GM18517 (cell line): ENCODE measurements at regions not wholly inside any gene's neighbourhood (a gene's known extent, or its start where the extent isn't known, plus 50 kb on each side); places are given as distances from the start of the nearest gene placed in this dataset.

Experiments
- ATAC-seq: cut with Tn5 transposase; IDR thresholded peaks from one replicate; pipeline ENCODE4 v1.9.1; 2021; ENCODE audit warnings: mild to moderate bottlenecking, moderate library complexity; ENCODE audit not compliant: unreplicated experiment

DNA sequence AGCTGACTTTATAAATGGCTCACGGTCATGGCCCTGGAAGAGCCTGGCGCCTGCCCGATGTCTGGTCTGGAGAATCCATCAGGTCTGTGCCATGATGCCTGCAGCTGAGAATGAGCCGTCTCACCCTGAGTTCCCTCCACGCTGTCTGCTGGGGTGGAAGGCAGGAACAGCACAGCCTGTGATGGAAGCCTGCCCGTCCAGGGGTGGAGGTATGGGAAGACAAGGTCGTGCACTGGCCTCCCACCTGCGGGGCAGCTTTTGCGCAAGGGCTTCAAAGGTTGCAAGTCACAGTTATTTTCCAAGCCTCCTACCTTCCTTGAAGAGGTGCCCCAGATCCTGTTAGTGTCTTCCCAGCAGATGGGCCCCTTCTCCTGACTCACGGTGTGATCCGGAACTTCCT lies 275.5 kb downstream of the FAM43A start:
- no peak for ATAC-seq

GRCh38 chr3:194961571-194961970 lies 275.9 kb downstream of the FAM43A start:
- ATAC-seq = no peak

DNA sequence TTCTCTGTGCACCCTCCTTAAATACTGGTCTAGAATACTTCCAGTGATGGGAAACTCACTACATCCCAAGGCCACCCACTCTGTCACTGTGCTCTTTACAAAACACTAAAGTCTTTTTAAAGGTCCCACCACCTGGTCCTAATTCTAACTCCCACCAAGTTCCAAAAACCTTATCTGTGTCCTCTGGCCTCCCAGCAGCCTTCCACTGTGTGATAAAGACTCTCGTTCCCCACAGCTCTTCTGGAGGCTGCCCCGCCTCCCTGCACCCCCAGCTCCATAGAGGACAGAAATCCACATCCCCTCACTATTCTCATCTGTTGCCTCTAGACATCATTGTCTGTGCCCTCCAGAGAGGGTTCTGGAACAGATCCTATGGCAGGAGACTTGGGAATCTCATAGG lies 276.4 kb downstream of the FAM43A start:
- ATAC-seq = no peak

GRCh38 chr3:194964809-194965208 lies 279.1 kb downstream of the FAM43A start:
- no peak for ATAC-seq

- no peak for ATAC-seq
These were observed 281.8 kb downstream of the FAM43A start for GRCh38 chr3:194967151-194968117.

DNA sequence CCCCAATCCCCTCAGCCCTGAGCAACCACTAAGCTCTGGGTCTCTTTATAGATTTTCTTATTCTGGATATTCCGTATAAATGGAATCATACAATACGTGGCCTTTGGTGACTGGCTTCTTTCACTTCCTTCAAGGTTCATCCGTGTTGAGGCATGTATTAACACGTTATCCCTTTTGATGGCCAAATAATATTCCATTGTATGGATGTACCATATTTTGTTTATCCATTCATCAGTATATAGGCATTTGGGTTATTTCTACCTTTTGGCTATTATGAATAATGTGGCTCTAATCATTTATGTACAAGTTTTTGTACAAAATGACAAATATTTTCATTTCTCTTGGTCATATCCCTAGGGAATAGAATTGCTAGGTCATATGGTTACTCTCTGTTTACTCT lies 284.4 kb downstream of the FAM43A start:
- ATAC-seq = no peak

GRCh38 chr3:194971009-194971408 lies 285.3 kb downstream of the FAM43A start:
- ATAC-seq = no peak

GRCh38 chr3:194971965-194972364 lies 286.3 kb downstream of the FAM43A start:
- ATAC-seq = no peak

DNA sequence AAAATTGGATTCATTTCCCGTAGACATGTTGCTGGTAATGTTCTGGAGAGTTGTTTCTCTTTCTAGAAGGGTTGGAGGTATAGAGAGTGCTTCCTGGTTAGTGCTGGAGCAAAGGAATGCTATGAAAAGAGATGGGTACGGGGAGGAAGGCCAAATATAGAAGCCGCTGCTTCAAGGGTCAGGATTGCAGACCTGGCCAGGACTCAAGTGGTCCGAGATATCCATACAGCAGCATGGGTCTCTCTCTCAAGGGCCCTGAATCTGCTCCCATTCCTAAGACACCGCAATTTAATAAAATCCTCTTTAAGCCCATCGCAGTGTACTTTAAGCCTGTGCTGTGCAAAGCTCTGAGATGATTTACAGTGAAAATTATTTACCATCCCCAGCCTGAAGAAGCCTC lies 287.0 kb downstream of the FAM43A start:
- ATAC-seq = no peak

DNA sequence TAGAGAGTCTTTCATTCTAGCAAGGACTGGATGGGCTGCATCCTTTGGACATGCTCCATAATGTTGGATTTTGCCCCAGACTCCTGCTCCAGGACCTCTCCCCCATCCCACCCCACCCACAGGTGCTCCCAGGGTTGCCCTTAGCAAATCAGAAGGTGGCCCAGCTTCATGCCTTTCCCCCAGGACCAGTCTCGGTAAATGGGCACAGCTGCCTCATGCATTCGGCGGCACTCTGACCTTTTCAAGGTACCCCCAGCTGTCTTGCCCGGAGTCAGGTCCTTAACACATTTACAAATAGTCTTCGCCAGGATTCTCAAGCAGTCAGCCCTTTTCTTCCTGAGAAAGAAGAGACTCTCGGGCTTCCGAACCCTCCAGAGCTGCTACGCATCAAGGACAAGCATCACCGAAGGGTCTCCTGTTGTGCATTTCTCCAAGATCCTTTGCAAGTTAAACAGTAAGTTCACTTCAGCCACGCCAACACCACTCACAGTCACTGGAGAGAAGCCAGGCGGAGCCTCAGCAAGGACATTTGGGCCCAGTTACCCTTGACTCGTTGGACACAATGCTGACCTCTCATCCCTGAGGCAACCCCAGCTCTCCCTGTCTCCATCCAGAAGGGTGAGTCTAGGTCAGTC lies 287.8 kb downstream of the FAM43A start:
- no peak for ATAC-seq

GRCh38 chr3:194974468-194975135 lies 288.9 kb downstream of the FAM43A start:
- ATAC-seq = no peak

DNA sequence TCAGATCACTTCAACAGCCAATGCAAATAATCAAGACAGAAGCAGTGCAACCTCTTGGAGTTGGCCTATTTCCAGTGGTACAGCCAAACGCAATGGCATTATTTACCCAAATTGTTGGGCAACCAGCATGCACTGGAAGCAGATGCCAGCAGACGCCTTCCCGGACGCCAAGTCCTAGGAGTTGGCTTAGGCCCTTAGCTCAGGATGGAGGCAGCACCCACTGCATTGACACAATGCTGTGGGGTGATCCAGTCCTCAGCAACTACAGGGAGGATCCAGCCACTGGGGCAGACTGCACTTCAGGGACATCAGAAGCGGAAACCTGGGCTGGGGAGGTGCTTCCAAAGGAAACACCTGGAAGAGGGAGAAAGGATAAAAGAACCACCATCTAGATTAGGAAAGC lies 290.4 kb downstream of the FAM43A start:
- no peak for ATAC-seq

DNA sequence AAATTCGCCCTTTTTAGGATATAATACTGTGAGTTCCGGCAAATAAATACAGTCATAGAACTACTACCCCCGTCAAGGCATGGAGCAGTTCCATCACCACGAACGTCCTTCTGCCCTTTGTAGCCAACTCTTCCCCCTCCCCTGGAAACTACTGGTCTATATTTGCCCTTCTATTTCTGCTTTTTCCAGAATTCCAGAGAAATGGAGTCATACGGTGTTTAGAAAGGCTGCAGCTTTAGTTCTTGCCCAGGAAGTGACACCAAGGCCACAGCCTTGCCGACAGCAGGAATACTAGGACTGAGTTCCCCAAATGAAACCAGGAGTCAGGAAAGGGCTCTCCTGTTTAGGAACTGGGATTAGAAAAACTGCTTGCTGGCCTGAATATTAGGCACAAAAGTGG lies 291.2 kb downstream of the FAM43A start:
- no peak for ATAC-seq

- ATAC-seq = no peak
These were observed 291.7 kb downstream of the FAM43A start for GRCh38 chr3:194977356-194977755.

DNA sequence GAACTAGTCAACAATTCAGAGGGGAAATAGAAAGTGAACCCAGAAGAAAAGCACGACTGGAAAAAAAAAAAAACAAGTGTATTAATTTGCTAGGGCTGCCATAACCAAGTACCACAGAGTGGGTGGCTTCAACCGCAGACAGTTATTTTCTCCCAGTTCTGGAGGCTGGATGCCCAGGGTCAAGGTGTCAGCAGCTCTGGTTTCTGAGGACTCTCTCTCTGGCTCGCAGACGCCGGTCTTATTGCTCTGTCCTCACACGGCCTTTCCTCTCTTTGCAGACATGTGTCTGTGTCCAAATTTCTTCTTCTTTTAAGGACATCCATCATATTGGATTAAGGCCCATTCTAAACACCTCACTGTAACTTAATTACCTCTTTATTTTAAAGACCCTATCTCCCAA lies 291.8 kb downstream of the XXYLT1 start:
- ATAC-seq = no peak

- ATAC-seq = no peak
These were observed 288.5 kb downstream of the XXYLT1 start for GRCh38 chr3:194982472-194982871.

DNA sequence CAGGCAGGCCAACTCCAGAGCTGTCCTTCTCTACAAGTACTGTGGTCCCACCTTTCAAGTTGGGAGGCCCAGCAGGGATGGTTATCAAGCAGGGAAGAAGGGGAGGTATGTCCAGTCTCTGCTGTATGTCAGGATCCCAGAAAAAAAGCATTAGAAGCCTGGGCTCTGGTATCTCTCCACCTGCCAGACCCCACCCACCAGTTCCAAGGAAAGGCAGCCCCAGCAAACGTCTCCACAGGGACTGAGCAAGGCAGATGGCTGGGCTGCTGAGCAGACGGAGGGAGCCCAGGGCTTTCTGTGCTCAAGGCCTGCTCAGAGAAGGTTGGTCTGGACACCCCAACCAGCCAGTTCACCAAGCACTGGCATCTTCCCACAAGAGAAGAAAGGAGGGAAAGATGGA lies 287.8 kb downstream of the XXYLT1 start:
- no peak for ATAC-seq

DNA sequence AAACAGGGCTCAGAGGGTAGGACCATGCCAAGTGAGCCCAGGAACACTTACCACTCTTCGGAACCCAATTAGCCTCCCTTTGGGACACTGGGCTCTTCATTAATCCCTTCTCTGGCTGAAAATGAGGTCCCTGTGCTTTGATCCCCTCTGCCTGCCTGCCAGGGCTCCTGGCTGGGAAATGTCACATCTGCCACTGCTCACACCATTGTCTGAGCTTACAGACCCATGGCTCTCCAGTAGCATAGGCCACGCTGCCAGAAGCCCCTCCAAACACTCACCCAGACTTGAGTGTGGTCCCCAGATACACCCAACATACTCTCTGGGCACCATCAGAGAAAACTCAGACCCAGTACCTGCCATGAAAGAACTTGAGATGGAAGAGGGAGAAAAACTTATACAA lies 287.3 kb downstream of the XXYLT1 start:
- ATAC-seq = no peak

- ATAC-seq = no peak
These were observed 286.9 kb downstream of the XXYLT1 start for GRCh38 chr3:194984066-194984465.

- ATAC-seq = no peak
These were observed 286.3 kb downstream of the XXYLT1 start for GRCh38 chr3:194984622-194985021.

DNA sequence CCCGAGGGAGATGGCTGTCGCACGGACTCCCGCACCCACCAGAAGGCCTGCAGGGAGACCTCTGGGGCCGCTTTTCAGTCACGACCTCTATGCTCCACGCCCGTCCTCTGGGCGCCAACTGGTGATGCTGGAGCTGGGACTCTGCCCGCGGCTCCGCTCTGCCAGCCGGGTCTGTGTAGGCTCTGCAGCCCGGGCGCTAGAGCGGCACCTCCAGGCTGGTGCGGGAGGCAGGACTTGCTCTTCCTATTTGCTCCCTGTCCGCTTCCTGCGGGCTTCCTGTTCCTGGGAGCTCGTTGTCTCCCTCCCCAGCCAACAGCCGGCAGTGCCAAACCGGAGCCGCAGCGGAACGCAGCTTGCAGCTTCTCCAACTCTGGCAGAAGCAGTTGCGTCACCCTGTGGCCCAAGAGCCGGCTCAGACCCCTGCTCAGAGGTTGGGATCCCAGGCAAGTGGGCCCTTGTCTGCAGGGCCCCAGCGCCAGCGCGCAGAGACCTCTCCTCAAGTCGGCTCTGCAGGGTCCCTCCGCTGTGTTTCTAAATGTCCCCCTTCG lies 285.9 kb downstream of the XXYLT1 start:
- ATAC-seq = no peak
